Muscle layer of colon (tissue), 2 donors: ENCODE measurements at regions not wholly inside any gene's neighbourhood (a gene's known extent, or its start where the extent isn't known, plus 50 kb on each side); places are given as distances from the start of the nearest gene placed in this dataset.

Source experiments
- H3K27ac ChIP-seq: one replicate; pipeline ENCODE4 v1.7.0; 2013; ENCODE audit warnings: low read depth, mild to moderate bottlenecking, low read length, moderate library complexity
- H3K27me3 ChIP-seq, 2 donors: one replicate each; pipeline ENCODE4 v1.7.0; 2013; ENCODE audit warnings: low read length in 2 of 2, mild to moderate bottlenecking in 2 of 2; ENCODE audit not compliant: insufficient read depth in 2 of 2, control insufficient read depth in 1 of 2
- H3K36me3 ChIP-seq: one replicate; pipeline ENCODE4 v1.7.0; 2013; ENCODE audit warnings: mild to moderate bottlenecking, low read length; ENCODE audit not compliant: insufficient read depth
- H3K4me1 ChIP-seq: one replicate; pipeline ENCODE4 v1.7.0; 2013; ENCODE audit warnings: mild to moderate bottlenecking, low read length; ENCODE audit not compliant: insufficient read depth
- H3K4me3 ChIP-seq, 2 donors: one replicate each; pipeline ENCODE4 v1.7.0; 2013; ENCODE audit warnings: low read length in 2 of 2, low read depth in 1 of 2, mild to moderate bottlenecking in 1 of 2, moderate library complexity in 1 of 2
- H3K9ac ChIP-seq: one replicate; pipeline ENCODE4 v1.7.0; 2013; ENCODE audit warnings: low read length
- H3K9me3 ChIP-seq: one replicate; pipeline ENCODE4 v1.7.0; 2013; ENCODE audit warnings: mild to moderate bottlenecking, low read length
- donor health status: abdominal sarcoma.
- donor health status: Adenocarcinoma of cecum.

GRCh38 chr1:55289614-55290013 lies 74.5 kb upstream of the USP24 start:
- H3K36me3 ChIP-seq, result no peaks in the 10 kb centered on the region
- H3K9ac ChIP-seq, result no peak overlapping the region
- H3K4me3 ChIP-seq, result no peak overlapping the region
- peaks cover 6% of the 10 kb centered on the region for H3K4me1 ChIP-seq
- H3K27me3 ChIP-seq, result no peaks in the 10 kb centered on the region
- H3K27ac ChIP-seq, result no peak overlapping the region
- no peaks in the 10 kb centered on the region for H3K9me3 ChIP-seq

- Histone ChIP-seq H3K36me3 (no peaks in the 10 kb centered on the region), H3K4me3 (no peak overlapping the region), H3K9ac (no peak overlapping the region), H3K9me3 (no peaks in the 10 kb centered on the region), H3K27me3 (no peaks in the 10 kb centered on the region), H3K27ac (no peak overlapping the region), H3K4me1 (peaks cover 6% of the 10 kb centered on the region)
Measured at GRCh38 chr1:55289042-55289441, 73.9 kb upstream of the USP24 start.

DNA sequence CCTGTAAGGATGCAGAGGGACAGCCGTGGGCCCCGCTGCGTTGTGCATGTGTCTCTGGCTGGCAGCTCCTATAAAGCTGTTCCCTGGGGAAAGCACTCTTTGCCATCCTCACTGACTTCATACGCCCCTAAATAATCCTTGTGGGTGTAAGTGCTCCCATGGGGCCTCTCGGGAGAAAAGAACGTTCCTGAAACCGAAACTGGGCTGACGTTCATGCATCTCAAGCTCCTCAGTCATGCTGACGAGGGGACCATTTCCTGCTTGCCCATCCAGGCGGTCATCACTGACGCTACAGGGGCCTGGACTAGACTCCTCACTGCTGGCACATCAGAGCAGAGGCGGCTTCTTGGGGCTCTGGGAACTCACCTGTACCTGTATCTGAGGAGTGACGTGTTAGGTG lies 73.1 kb upstream of the USP24 start:
- Histone ChIP-seq H3K4me1 (peaks cover 6% of the 10 kb centered on the region), H3K36me3 (no peaks in the 10 kb centered on the region), H3K9ac (no peak overlapping the region), H3K27ac (no peak overlapping the region), H3K4me3 (no peak overlapping the region), H3K9me3 (no peaks in the 10 kb centered on the region), H3K27me3 (no peaks in the 10 kb centered on the region)

DNA sequence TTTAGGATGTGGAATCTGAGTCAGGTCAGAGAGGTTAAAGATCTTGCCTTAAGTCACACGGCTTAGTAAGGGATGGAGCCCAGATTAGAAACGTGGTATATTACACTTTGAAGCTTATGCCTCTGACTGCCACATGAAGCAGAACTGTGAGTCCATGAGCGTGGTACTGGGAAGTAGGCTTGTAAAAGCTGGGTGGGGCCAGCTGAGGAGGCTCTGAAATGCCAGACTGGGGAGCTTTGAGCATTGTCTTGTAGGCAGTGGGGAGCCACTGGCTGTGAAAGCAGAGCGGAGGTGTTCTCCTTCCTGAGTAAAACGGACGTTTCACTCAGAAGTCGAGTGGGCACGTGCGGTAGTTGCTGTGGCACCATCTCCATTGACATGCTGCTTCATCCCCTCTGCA lies 72.6 kb upstream of the USP24 start:
- no peaks in the 10 kb centered on the region for H3K36me3 ChIP-seq
- no peak overlapping the region for H3K9ac ChIP-seq
- no peak overlapping the region for H3K4me3 ChIP-seq
- H3K9me3 ChIP-seq, result no peaks in the 10 kb centered on the region
- H3K27me3 ChIP-seq, result no peaks in the 10 kb centered on the region
- no peak overlapping the region for H3K27ac ChIP-seq
- peaks cover 6% of the 10 kb centered on the region for H3K4me1 ChIP-seq

DNA sequence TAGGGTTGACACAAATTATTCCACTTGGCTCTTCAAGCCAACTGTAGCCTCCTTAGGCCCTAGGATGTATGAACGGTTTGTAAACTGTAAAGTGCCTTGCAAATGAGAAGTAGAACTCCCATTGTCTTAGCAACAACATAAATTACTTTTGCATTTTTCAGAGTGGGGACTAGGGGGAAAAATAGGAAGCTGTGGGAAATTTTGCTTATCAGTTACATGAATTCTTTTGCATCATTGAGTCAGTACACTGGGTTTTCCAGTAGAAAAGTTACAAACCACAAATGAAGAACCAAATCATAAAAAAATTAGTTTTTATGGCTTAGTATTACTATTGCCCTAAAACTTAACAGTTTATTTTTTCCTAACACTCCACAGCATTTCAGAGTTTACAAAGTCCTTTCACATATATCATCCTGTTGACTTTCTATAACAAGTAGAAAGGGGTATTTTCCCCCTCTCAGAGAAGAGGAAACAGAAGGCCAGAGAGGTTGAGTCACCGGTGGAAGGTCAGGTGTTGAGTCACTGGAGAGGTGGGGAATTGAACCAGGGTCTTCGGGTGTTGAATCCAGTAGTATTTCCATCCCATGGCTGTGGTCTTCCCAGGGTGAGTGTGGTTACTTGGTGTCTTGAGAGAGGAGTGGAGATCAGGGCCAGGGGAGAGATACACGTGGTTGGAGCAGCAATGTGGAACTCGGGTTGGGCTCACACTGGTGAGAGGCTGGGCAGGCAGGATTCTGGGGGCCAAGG lies 71.9 kb upstream of the USP24 start:
- H3K9ac ChIP-seq, result no peak overlapping the region
- peaks cover 6% of the 10 kb centered on the region for H3K4me1 ChIP-seq
- no peak overlapping the region for H3K4me3 ChIP-seq
- H3K9me3 ChIP-seq, result no peaks in the 10 kb centered on the region
- no peaks in the 10 kb centered on the region for H3K27me3 ChIP-seq
- H3K27ac ChIP-seq, result no peak overlapping the region
- H3K36me3 ChIP-seq, result no peaks in the 10 kb centered on the region

GRCh38 chr1:55285834-55286233 lies 70.7 kb upstream of the USP24 start:
- Histone ChIP-seq H3K4me3 (no peak overlapping the region), H3K27ac (no peak overlapping the region), H3K9me3 (no peaks in the 10 kb centered on the region), H3K4me1 (peaks cover 6% of the 10 kb centered on the region), H3K36me3 (no peaks in the 10 kb centered on the region), H3K9ac (no peak overlapping the region), H3K27me3 (no peaks in the 10 kb centered on the region)

- peaks cover 6% of the 10 kb centered on the region for H3K4me1 ChIP-seq
- H3K27ac ChIP-seq, result no peak overlapping the region
- H3K4me3 ChIP-seq, result no peak overlapping the region
- H3K9me3 ChIP-seq, result no peaks in the 10 kb centered on the region
- H3K36me3 ChIP-seq, result no peaks in the 10 kb centered on the region
- H3K9ac ChIP-seq, result no peak overlapping the region
- no peaks in the 10 kb centered on the region for H3K27me3 ChIP-seq
Measured at GRCh38 chr1:55284856-55285255, 69.7 kb upstream of the USP24 start.

DNA sequence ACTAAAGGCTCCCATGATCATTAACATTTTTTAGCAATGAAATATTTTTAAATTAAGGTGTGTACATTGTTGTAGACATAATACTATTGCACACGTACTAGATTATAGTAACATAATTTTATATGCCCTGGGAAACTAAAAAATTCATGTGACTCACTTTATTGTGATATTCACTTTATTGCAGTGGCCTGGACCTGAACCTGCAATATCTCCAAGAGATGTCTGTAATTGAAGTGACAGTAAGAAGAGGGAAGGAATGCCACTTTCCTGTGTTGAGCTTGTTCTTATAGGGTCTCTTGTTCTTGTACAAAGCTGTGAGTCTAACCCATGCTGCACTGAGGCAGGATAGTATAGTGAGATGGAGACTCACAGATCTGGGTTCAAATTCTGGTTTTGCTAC lies 66.9 kb upstream of the USP24 start:
- Histone ChIP-seq H3K4me1 (peaks cover 11% of the 10 kb centered on the region), H3K27ac (no peak overlapping the region), H3K4me3 (no peak overlapping the region), H3K36me3 (no peaks in the 10 kb centered on the region), H3K27me3 (no peaks in the 10 kb centered on the region), H3K9ac (no peak overlapping the region), H3K9me3 (no peaks in the 10 kb centered on the region)

GRCh38 chr1:55280731-55281130 lies 65.6 kb upstream of the USP24 start:
- Histone ChIP-seq H3K9ac (no peak overlapping the region), H3K9me3 (no peaks in the 10 kb centered on the region), H3K27ac (no peak overlapping the region), H3K27me3 (no peaks in the 10 kb centered on the region), H3K36me3 (no peaks in the 10 kb centered on the region), H3K4me3 (no peak overlapping the region), H3K4me1 (peaks cover 14% of the 10 kb centered on the region)

DNA sequence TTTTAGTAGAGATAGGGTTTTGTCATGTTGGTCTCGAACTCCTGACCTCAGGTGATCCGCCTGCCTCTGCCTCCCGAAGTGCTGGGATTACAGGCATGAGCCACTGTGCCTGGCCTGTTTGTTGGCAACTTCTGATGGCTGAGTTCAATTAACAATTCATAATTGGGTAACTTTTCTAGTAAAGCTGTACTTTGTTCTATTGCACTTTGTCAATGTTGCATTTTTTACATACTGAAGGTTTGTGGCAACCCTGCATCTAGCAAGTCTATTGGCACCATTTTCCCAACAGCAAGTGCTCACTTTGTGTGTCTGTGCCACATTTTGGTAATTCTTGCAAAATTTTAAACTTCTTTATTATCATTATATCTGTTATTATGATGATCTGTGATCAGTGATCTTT lies 64.5 kb upstream of the USP24 start:
- Histone ChIP-seq H3K4me3 (no peak overlapping the region), H3K27me3 (no peaks in the 10 kb centered on the region), H3K36me3 (no peaks in the 10 kb centered on the region)

DNA sequence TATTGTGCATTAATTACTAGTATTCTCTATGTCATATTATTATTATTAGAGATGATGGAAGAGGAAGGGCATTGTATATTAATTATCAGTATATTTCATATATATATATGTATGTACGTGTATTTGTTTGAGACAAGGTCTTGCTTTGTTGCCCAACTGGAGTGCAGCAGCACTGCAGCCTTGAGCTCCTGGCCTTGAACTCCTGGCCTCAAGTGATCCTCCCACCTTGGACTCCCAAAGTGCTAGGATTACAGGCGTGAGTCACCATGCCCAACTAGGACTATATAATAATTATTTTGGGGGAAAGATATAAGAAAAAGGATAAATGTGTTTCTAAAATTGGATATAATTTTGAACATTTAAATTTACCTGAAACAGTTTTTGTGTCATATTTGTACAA lies 63.2 kb upstream of the USP24 start:
- Histone ChIP-seq H3K9me3 (no peaks in the 10 kb centered on the region), H3K27ac (no peak overlapping the region), H3K9ac (no peak overlapping the region), H3K4me1 (peaks cover 8% of the 10 kb centered on the region), H3K36me3 (no peaks in the 10 kb centered on the region), H3K4me3 (no peak overlapping the region), H3K27me3 (no peaks in the 10 kb centered on the region)

More for the DNA sequence above, 64.5 kb upstream of the USP24 start:
- H3K27ac ChIP-seq, result no peak overlapping the region
- no peak overlapping the region for H3K9ac ChIP-seq
- peaks cover 8% of the 10 kb centered on the region for H3K4me1 ChIP-seq
- no peaks in the 10 kb centered on the region for H3K9me3 ChIP-seq

DNA sequence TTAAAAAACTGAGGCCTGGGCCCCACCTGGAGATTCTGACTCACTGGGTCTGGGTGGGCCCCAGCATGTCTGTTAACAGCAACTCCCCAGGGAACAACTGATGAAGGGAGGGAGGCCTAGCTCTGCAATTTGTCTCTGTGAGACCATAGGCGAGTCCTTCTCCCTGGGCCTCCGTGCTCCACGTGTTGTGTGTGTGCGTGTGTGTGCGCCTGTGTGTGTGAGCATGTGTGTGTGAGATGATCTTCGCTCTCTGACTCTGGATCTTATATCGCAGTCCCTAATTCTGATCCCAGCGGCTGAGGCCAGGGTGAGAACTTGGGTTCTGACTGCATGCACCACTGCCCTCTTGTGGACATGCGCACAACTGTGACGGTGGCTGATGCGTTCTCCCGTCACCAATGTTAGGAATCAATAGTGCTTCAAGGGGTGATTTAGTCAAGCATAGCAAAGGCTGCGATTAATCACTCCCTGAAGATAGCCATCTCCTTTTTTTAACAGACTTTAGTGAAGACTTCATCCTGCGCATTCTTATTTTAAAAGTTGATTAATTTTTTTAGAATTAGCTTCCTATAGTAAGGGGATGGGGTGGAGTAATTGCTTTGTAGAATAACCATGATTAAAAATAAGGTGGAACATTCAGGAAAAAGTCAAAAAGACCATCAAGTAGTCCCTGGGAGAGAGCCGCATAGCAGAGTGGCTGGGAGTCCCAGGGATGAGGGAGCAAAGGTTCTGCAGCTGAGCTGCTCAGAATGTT lies 62.4 kb upstream of the USP24 start:
- H3K36me3 ChIP-seq, result no peaks in the 10 kb centered on the region
- no peak overlapping the region for H3K4me3 ChIP-seq
- no peaks in the 10 kb centered on the region for H3K9me3 ChIP-seq
- H3K4me1 ChIP-seq, result peaks cover 8% of the 10 kb centered on the region
- no peak overlapping the region for H3K27ac ChIP-seq
- H3K27me3 ChIP-seq, result no peaks in the 10 kb centered on the region
- no peak overlapping the region for H3K9ac ChIP-seq
